ENCODE measurements at regions not wholly inside any gene's neighbourhood (a gene's known extent, or its start where the extent isn't known, plus 50 kb on each side); places are given as distances from the start of the nearest gene placed in this dataset.

GRCh38 chr5:107808671-107809137 is 138.0 kb upstream of the EFNA5 start:
- no peak for DNase-seq (ENCODE audit: low read depth)

- DNase-seq (ENCODE audit: low read depth), result no peak
These were observed 136.7 kb upstream of the EFNA5 start for GRCh38 chr5:107807431-107807830.

- DNase-seq (ENCODE audit: low read depth), result peak; percentile 48
These were observed 136.0 kb upstream of the EFNA5 start for GRCh38 chr5:107806705-107807104.

GRCh38 chr5:107806271-107806670 is 135.5 kb upstream of the EFNA5 start:
- DNase-seq (ENCODE audit: low read depth), result no peak

GRCh38 chr5:107805824-107806223 is 135.1 kb upstream of the EFNA5 start:
- DNase-seq (ENCODE audit: low read depth), result no peak

- DNase-seq (ENCODE audit: low read depth), result no peak
These were observed 134.4 kb upstream of the EFNA5 start for GRCh38 chr5:107805166-107805565.

- no peak for DNase-seq (ENCODE audit: low read depth)
These were observed 133.0 kb upstream of the EFNA5 start for GRCh38 chr5:107803728-107804127.

GRCh38 chr5:107801061-107801460 is 130.3 kb upstream of the EFNA5 start:
- DNase-seq (ENCODE audit: low read depth), result no peak

- no peak for DNase-seq (ENCODE audit: low read depth)
These were observed 128.6 kb upstream of the EFNA5 start for GRCh38 chr5:107799306-107799705.

- no peak for DNase-seq (ENCODE audit: low read depth)
These were observed 126.1 kb upstream of the EFNA5 start for GRCh38 chr5:107796797-107797196.

- DNase-seq (ENCODE audit: low read depth), result no peak
These were observed 124.0 kb upstream of the EFNA5 start for GRCh38 chr5:107794741-107795140.

GRCh38 chr5:107792940-107793339 is 122.2 kb upstream of the EFNA5 start:
- no peak for DNase-seq (ENCODE audit: low read depth)

- no peak for DNase-seq (ENCODE audit: low read depth)
These were observed 119.9 kb upstream of the EFNA5 start for GRCh38 chr5:107790671-107791070.

GRCh38 chr5:107786424-107786823 is 115.7 kb upstream of the EFNA5 start:
- DNase-seq (ENCODE audit: low read depth), result no peak

- no peak for DNase-seq (ENCODE audit: low read depth)
These were observed 112.8 kb upstream of the EFNA5 start for GRCh38 chr5:107783551-107783950.

GRCh38 chr5:107782561-107783169 is 111.9 kb upstream of the EFNA5 start:
- DNase-seq (ENCODE audit: low read depth), result no peak

- DNase-seq (ENCODE audit: low read depth), result peak; percentile 7
These were observed 110.7 kb upstream of the EFNA5 start for GRCh38 chr5:107781451-107781850.

- no peak for DNase-seq (ENCODE audit: low read depth)
These were observed 108.7 kb upstream of the EFNA5 start for GRCh38 chr5:107779437-107779836.

- DNase-seq (ENCODE audit: low read depth), result no peak
These were observed 107.9 kb upstream of the EFNA5 start for GRCh38 chr5:107778647-107779046.

- DNase-seq (ENCODE audit: low read depth), result no peak
These were observed 106.4 kb upstream of the EFNA5 start for GRCh38 chr5:107776922-107777740.

- no peak for DNase-seq (ENCODE audit: low read depth)
These were observed 105.8 kb upstream of the EFNA5 start for GRCh38 chr5:107776506-107776905.

- DNase-seq (ENCODE audit: low read depth), result no peak
These were observed 103.6 kb upstream of the EFNA5 start for GRCh38 chr5:107774316-107774715.

GRCh38 chr5:107773479-107773878 is 102.7 kb upstream of the EFNA5 start:
- no peak for DNase-seq (ENCODE audit: low read depth)

Data from RPMI7951 (cell line).